Activated CD8-positive, alpha-beta memory T cell treated with anti-CD3 and anti-CD28 coated beads for 48 hours (primary cell): ENCODE measurements at regions not wholly inside any gene's neighbourhood (a gene's known extent, or its start where the extent isn't known, plus 50 kb on each side); places are given as distances from the start of the nearest gene placed in this dataset.

Source experiments
- DNase-seq, 3 experiments: peaks; one replicate each; pipeline ENCODE4 v3.0.0-alpha.2; 2020; ENCODE audit warnings: low read depth in 2 of 3, low spot score in 2 of 3

- DNase-seq: no peak
Observed at GRCh38 chr10:32171204-32171603, 115.0 kb upstream of the KIF5B start.

GRCh38 chr10:32169556-32169955 is 113.3 kb upstream of the KIF5B start:
- no peak for DNase-seq

GRCh38 chr10:32167450-32167849 is 111.2 kb upstream of the KIF5B start:
- no peak for DNase-seq

GRCh38 chr10:32166365-32166764 is 110.1 kb upstream of the KIF5B start:
- no peak for DNase-seq

- no peak for DNase-seq
Observed at GRCh38 chr10:32163762-32164148, 107.5 kb upstream of the KIF5B start.

- DNase-seq: no peak
Observed at GRCh38 chr10:32163071-32163761, 107.0 kb upstream of the KIF5B start.

- DNase-seq: no peak
Observed at GRCh38 chr10:32161586-32161985, 105.4 kb upstream of the KIF5B start.

GRCh38 chr10:32160864-32161263 is 104.6 kb upstream of the KIF5B start:
- DNase-seq: no peak

- no peak for DNase-seq
Observed at GRCh38 chr10:32159264-32159663, 103.0 kb upstream of the KIF5B start.

GRCh38 chr10:32156031-32156495 is 99.8 kb upstream of the KIF5B start:
- no peak for DNase-seq

- no peak for DNase-seq
Observed at GRCh38 chr10:32155075-32155516, 98.9 kb upstream of the KIF5B start.

GRCh38 chr10:32153931-32154330 is 97.7 kb upstream of the KIF5B start:
- DNase-seq: no peak

GRCh38 chr10:32153252-32153651 is 97.0 kb upstream of the KIF5B start:
- no peak for DNase-seq

- no peak for DNase-seq
Observed at GRCh38 chr10:32151871-32152270, 95.6 kb upstream of the KIF5B start.

GRCh38 chr10:32150532-32151101 is 94.4 kb upstream of the KIF5B start:
- no peak for DNase-seq

GRCh38 chr10:32149252-32149955 is 93.2 kb upstream of the KIF5B start:
- DNase-seq: no peak

- DNase-seq: no peak
Observed at GRCh38 chr10:32148864-32149251, 92.6 kb upstream of the KIF5B start.

GRCh38 chr10:32147730-32148129 is 91.5 kb upstream of the KIF5B start:
- DNase-seq: no peak

- no peak for DNase-seq
Observed at GRCh38 chr10:32146166-32146565, 89.9 kb upstream of the KIF5B start.

GRCh38 chr10:32144817-32145688 is 88.8 kb upstream of the KIF5B start:
- no peak for DNase-seq

GRCh38 chr10:32143302-32143847 is 87.2 kb upstream of the KIF5B start:
- DNase-seq: no peak
